ENCODE measurements at regions not wholly inside any gene's neighbourhood (a gene's known extent, or its start where the extent isn't known, plus 50 kb on each side); places are given as distances from the start of the nearest gene placed in this dataset.

DNA sequence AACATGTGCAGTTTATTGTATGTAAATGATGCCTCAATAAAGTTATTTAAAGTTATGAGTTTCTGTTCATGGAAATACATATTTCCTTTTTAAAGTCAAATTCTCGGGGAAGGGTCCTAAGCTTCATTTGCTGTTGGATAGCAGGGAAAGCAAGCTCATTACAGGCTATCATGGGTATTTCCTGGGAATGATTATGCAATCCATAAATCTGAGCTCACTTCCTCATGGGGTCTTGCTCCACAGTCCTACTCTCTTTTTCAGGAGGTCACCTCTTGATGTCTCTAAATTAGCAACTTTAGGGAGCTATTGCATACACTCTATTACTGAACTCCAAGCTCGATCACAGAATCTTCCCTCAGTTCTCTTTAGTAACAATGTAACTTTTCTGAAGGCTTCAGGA lies 69.9 kb upstream of the TP63 start:
- whole genome bisulfite sequencing, 2 donors, result 82 to 85% methylated on average over 2 of the region's 2 CpGs
- Histone ChIP-seq H3K4me3 (no peak overlapping the region), H3K36me3 (no peaks in the 10 kb centered on the region), H3K27me3 (no peaks in the 10 kb centered on the region), H3K9me3 (peaks cover 0 to 18% (median 0%) of the 10 kb centered on the region in 11 donors), H3K27ac (no peak overlapping the region), H3K4me1 (peaks cover 0 to 2% (median 0%) of the 10 kb centered on the region in 9 donors)
- TF ChIP-seq, protein P1, sequence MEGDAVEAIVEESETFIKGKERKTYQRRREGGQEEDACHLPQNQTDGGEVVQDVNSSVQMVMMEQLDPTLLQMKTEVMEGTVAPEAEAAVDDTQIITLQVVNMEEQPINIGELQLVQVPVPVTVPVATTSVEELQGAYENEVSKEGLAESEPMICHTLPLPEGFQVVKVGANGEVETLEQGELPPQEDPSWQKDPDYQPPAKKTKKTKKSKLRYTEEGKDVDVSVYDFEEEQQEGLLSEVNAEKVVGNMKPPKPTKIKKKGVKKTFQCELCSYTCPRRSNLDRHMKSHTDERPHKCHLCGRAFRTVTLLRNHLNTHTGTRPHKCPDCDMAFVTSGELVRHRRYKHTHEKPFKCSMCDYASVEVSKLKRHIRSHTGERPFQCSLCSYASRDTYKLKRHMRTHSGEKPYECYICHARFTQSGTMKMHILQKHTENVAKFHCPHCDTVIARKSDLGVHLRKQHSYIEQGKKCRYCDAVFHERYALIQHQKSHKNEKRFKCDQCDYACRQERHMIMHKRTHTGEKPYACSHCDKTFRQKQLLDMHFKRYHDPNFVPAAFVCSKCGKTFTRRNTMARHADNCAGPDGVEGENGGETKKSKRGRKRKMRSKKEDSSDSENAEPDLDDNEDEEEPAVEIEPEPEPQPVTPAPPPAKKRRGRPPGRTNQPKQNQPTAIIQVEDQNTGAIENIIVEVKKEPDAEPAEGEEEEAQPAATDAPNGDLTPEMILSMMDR (IDR thresholded peaks at IDR 0.05), result no peak
- ATAC-seq (no peak), DNase-seq (no peak)
- intact Hi-C loops (cut with DNase I), result no loop called here

DNA sequence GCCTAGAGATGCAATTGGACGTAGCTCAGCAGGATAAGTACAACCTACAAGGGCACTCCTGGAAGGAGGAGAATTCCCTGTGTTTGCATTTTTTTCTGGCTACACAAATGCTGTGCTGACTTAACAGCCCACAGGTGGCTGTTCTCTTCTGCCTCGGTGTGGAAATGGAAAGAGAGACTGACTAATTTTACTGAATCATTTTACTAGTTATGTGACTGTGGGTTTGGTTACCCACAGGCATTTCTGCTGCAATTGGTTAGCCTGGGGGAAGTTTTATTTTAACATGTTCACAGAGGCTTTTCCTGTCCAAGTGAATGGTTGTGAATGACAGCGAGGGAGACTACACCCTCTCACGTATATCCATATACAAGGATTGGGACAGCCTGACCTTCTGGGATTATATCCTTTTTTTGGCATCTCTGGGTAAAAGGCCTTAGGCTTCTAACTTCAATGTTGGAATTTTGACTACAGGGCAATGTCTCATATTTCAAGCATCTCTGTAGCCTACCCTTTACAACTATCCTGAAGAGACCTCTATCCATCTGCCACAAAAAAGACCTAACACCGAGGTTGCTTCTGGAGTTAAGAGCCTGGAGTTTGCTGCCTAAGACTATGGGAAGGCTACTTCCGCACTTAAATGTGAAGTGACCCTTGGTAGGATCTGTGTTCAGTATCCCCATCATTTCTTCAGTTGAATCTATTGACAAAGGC lies 67.2 kb upstream of the TP63 start:
- intact Hi-C loops (cut with DNase I), result no loop called here
- H3K27ac ChIP-seq, result no peak overlapping the region
- ATAC-seq (no peak), DNase-seq (no peak)
- no peaks in the 10 kb centered on the region for H3K27me3 ChIP-seq
- H3K4me3 ChIP-seq, result no peak overlapping the region
- TF ChIP-seq, protein P1 (IDR thresholded peaks at IDR 0.05), result no peak
- H3K9me3 ChIP-seq, result peaks cover 0 to 2% (median 0%) of the 10 kb centered on the region in 11 donors
- H3K4me1 ChIP-seq, result peaks cover 0 to 2% (median 0%) of the 10 kb centered on the region in 9 donors
- H3K36me3 ChIP-seq, result no peaks in the 10 kb centered on the region
- WGBS, 2 donors, result 76 to 81% methylated on average over 6 of the region's 6 CpGs

- no peak for DNase-seq
- no peak overlapping the region for H3K4me3 ChIP-seq
- no peaks in the 10 kb centered on the region for H3K27me3 ChIP-seq
- 76 to 81% methylated on average over 2 of the region's 2 CpGs for WGBS, 2 donors
- intact Hi-C loops (cut with DNase I), result no loop called here
- TF ChIP-seq, protein P1 (IDR thresholded peaks at IDR 0.05), result no peak
- H3K36me3 ChIP-seq, result no peaks in the 10 kb centered on the region
- no peaks in the 10 kb centered on the region for H3K9me3 ChIP-seq
- H3K4me1 ChIP-seq, result peaks cover 0 to 2% (median 0%) of the 10 kb centered on the region in 9 donors
- ATAC-seq, result no peak
- H3K27ac ChIP-seq, result no peak overlapping the region
Measured at GRCh38 chr3:189566550-189567130, 64.5 kb upstream of the TP63 start.

- intact Hi-C loops (cut with DNase I), result no loop called here
- Histone ChIP-seq H3K4me1 (peaks cover 0 to 2% (median 0%) of the 10 kb centered on the region in 9 donors), H3K36me3 (no peaks in the 10 kb centered on the region), H3K27me3 (no peaks in the 10 kb centered on the region), H3K4me3 (no peak overlapping the region), H3K27ac (no peak overlapping the region), H3K9me3 (peaks cover 0 to 2% (median 0%) of the 10 kb centered on the region in 11 donors)
- 73 to 78% methylated on average over 2 of the region's 2 CpGs for WGBS, 2 donors
- DNase-seq (no peak), ATAC-seq (no peak)
- TF ChIP-seq, protein P1 (IDR thresholded peaks at IDR 0.05), result no peak
Measured at GRCh38 chr3:189567322-189567721, 63.9 kb upstream of the TP63 start.
